K562 (cell line): ENCODE measurements at regions not wholly inside any gene's neighbourhood (a gene's known extent, or its start where the extent isn't known, plus 50 kb on each side); places are given as distances from the start of the nearest gene placed in this dataset.

Experiments
- CEBPB ChIP-seq: fragments of 450-650 bp; IDR thresholded peaks from 2 replicates; pipeline ENCODE4 v1.6.1; 2016; ENCODE audit warnings: missing genetic modification characterization, missing compliant biosample characterization
- CEBPG ChIP-seq, 3 experiments: fragments of 200-800 bp in 1 of 3; sonication (Bioruptor generic) in 1 of 3; sonication (generic) in 1 of 3; formaldehyde crosslinking in 1 of 3; IDR thresholded peaks in 2 of 3; conservative IDR thresholded peaks in 1 of 3; 2 replicates each; pipeline versions ENCODE4 v1.6.1 to v1.8.0; 2016 to 2022; ENCODE audit warnings: missing compliant biosample characterization in 2 of 3, missing genetic modification characterization in 2 of 3, mild to moderate bottlenecking in 1 of 3, missing genetic modification reagents in 1 of 3
- DMBX1 ChIP-seq: fragments of 250-450 bp; sonication (Bioruptor Pico); IDR thresholded peaks from 2 replicates; pipeline ENCODE4 v1.8.0; 2022; ENCODE audit warnings: inconsistent platforms, mild to moderate bottlenecking, moderate library complexity, borderline replicate concordance
- FOXO4 ChIP-seq: fragments of 450-650 bp; formaldehyde crosslinking; IDR thresholded peaks from 2 replicates; pipeline ENCODE4 v1.4.0; 2020; ENCODE audit warnings: mild to moderate bottlenecking, moderate library complexity
- GATAD2B ChIP-seq: fragments of 450-650 bp; IDR thresholded peaks from 2 replicates; pipeline ENCODE4 v1.6.1; 2017; ENCODE audit warnings: mild to moderate bottlenecking, borderline replicate concordance
- HOXB6 ChIP-seq: fragments of 250-450 bp; sonication (Bioruptor Pico); IDR thresholded peaks from 2 replicates; pipeline ENCODE4 v1.5.1; 2022; ENCODE audit warnings: mild to moderate bottlenecking, borderline replicate concordance
- KLF16 ChIP-seq: IDR thresholded peaks from 2 replicates; pipeline ENCODE4 v1.6.1; 2016; ENCODE audit warnings: antibody characterized with exemption
- MCM2 ChIP-seq: fragments of 450-650 bp; IDR thresholded peaks from 2 replicates; pipeline ENCODE4 v1.6.1; 2017; ENCODE audit warnings: low read depth, mild to moderate bottlenecking
- MYC ChIP-seq, 2 experiments: fragments of 250-450 bp in 1 of 2; sonication (Bioruptor Pico) in 1 of 2; IDR thresholded peaks; 2 replicates each; pipeline versions ENCODE4 v1.5.1 to v1.6.1; 2012 to 2021; ENCODE audit warnings: low read depth in 2 of 2, borderline replicate concordance in 1 of 2, improper control_type of control experiment in 1 of 2, low read length in 1 of 2, mild to moderate bottlenecking in 1 of 2, moderate library complexity in 1 of 2
- NFIC ChIP-seq: fragments of 450-650 bp; IDR thresholded peaks from 2 replicates; pipeline ENCODE4 v1.6.1; 2017; ENCODE audit warnings: mild to moderate bottlenecking, inconsistent platforms
- PREB ChIP-seq: sonication (generic); formaldehyde crosslinking; IDR thresholded peaks from 2 replicates; pipeline ENCODE4 v1.8.1; 2023; ENCODE audit warnings: mild to moderate bottlenecking, missing genetic modification reagents
- PRMT5 ChIP-seq: sonication (generic); formaldehyde crosslinking; IDR thresholded peaks from 2 replicates; pipeline ENCODE4 v1.5.0; 2020; ENCODE audit warnings: missing genetic modification reagents
- RAD21 ChIP-seq, 2 experiments: fragments of 250-450 bp in 1 of 2; fragments of 450-650 bp in 1 of 2; sonication (Bioruptor Pico) in 1 of 2; formaldehyde crosslinking in 1 of 2; IDR thresholded peaks in 1 of 2; conservative IDR thresholded peaks in 1 of 2; 2 replicates each; pipeline versions ENCODE4 v1.4.0 to v1.8.0; 2020 to 2022; ENCODE audit warnings: mild to moderate bottlenecking in 2 of 2, moderate library complexity in 1 of 2
- RBFOX2 ChIP-seq: fragments of 200-400 bp; formaldehyde crosslinking; IDR thresholded peaks from 2 replicates; pipeline ENCODE4 v1.6.1; 2017; ENCODE audit warnings: low read depth, mild to moderate bottlenecking, low read length, moderate library complexity
- SIN3A ChIP-seq, 2 experiments: fragments of 150-350 bp in 1 of 2; IDR thresholded peaks; 2 replicates each; pipeline ENCODE4 v1.6.1; 2011 to 2016; ENCODE audit warnings: borderline replicate concordance in 2 of 2, low read depth in 2 of 2, low read length in 2 of 2, mild to moderate bottlenecking in 2 of 2, moderate library complexity in 2 of 2; ENCODE audit not compliant: control insufficient read depth in 1 of 2
- SLC30A9 ChIP-seq: fragments of 250-450 bp; sonication (Bioruptor Pico); IDR thresholded peaks from 2 replicates; pipeline ENCODE4 v1.8.0; 2022; ENCODE audit warnings: mild to moderate bottlenecking, moderate library complexity
- SMAD3 ChIP-seq: fragments of 450-650 bp; formaldehyde crosslinking; conservative IDR thresholded peaks from 2 replicates; pipeline ENCODE4 v1.4.0; 2020; ENCODE audit warnings: mild to moderate bottlenecking
- SMARCB1 ChIP-seq: IDR thresholded peaks from 2 replicates; pipeline ENCODE4 v1.6.1; 2011; ENCODE audit warnings: improper control_type of control experiment, low read depth; ENCODE audit not compliant: insufficient read length
- SP2 ChIP-seq: IDR thresholded peaks from 2 replicates; pipeline ENCODE4 v1.6.1; 2011; ENCODE audit warnings: mild to moderate bottlenecking, low read depth, low read length, moderate library complexity; ENCODE audit not compliant: poor library complexity, severe bottlenecking; ENCODE audit errors: extremely low read depth
- SRSF3 ChIP-seq: fragments of 200-400 bp; formaldehyde crosslinking; IDR thresholded peaks from 2 replicates; pipeline ENCODE4 v1.6.1; 2016; ENCODE audit warnings: mild to moderate bottlenecking, low read length, moderate library complexity; ENCODE audit not compliant: insufficient read depth
- TAF1 ChIP-seq: IDR thresholded peaks from 2 replicates; pipeline ENCODE4 v1.6.1; 2011; ENCODE audit warnings: mild to moderate bottlenecking, low read length, moderate library complexity; ENCODE audit not compliant: insufficient read depth, control insufficient read depth, severe bottlenecking; ENCODE audit errors: extremely low read depth
- TGIF2 ChIP-seq: sonication (generic); formaldehyde crosslinking; IDR thresholded peaks from 2 replicates; pipeline ENCODE4 v1.8.1; 2022; ENCODE audit warnings: mild to moderate bottlenecking, missing genetic modification reagents, moderate library complexity
- YBX1 ChIP-seq: fragments of 450-650 bp; IDR thresholded peaks from 2 replicates; pipeline ENCODE4 v1.7.1; 2016; ENCODE audit warnings: mild to moderate bottlenecking
- ZNF184 ChIP-seq: sonication (generic); formaldehyde crosslinking; IDR thresholded peaks from 2 replicates; pipeline ENCODE4 v1.5.0; 2020; ENCODE audit warnings: missing genetic modification reagents
- ZNF586 ChIP-seq: fragments of 450-650 bp; formaldehyde crosslinking; conservative IDR thresholded peaks from 2 replicates; pipeline ENCODE4 v1.4.0; 2020; ENCODE audit warnings: mild to moderate bottlenecking, moderate library complexity
- ZNF766 ChIP-seq: fragments of 200-800 bp; sonication (Bioruptor generic); conservative IDR thresholded peaks from 2 replicates; pipeline ENCODE4 v1.6.1; 2016; ENCODE audit warnings: missing genetic modification characterization, missing compliant biosample characterization
- ZSCAN29 ChIP-seq: fragments of 450-650 bp; IDR thresholded peaks from 2 replicates; pipeline ENCODE4 v1.6.1; 2017

GRCh38 chr5:29993286-29993685, 1200.2 kb upstream of the CDH6 start (continued):
- TF ChIP-seq ZNF586 (CRISPR knock-in tag) (no peak), RBFOX2 (no peak), PRMT5 (CRISPR knock-in tag) (no peak), SMAD3 (no peak), MCM2 (no peak), SP2 (no peak), CEBPB (0 out of 2 replicates have a peak, but pooled peaks have one; percentile 7), PREB (CRISPR knock-in tag) (no peak), MYC (IDR thresholded peaks at IDR 0.05; ENCODE audit: low read depth, low read length) (no peak), MYC (CRISPR knock-in tag; IDR thresholded peaks at IDR 0.05; ENCODE audit: borderline replicate concordance, low read depth) (no peak), HOXB6 (no peak), SRSF3 (no peak), SIN3A (IDR thresholded peaks at IDR 0.05; ENCODE audit: borderline replicate concordance in 2 of 2, control insufficient read depth in 1 of 2, low read depth in 2 of 2, low read length in 2 of 2) (no peak), GATAD2B (no peak), TAF1 (no peak), FOXO4 (CRISPR knock-in tag) (no peak), ZSCAN29 (no peak), ZNF184 (CRISPR knock-in tag) (no peak), RAD21 (CRISPR knock-in tag; conservative IDR thresholded peaks at IDR 0.05 in 1 of 2, IDR thresholded peaks at IDR 0.05 in 1 of 2) (no peak), YBX1 (no peak), KLF16 (peak; percentile 55; the same call in 1 of the 2 replicates), SLC30A9 (CRISPR knock-in tag) (no peak), NFIC (peak; percentile 61), DMBX1 (CRISPR knock-in tag) (no peak), TGIF2 (no peak), ZNF766 (no peak), CEBPG (CRISPR knock-in tag; IDR thresholded peaks at IDR 0.05) (no peak), CEBPG (tag; conservative IDR thresholded peaks at IDR 0.05 in 1 of 2, IDR thresholded peaks at IDR 0.05 in 1 of 2) (no peak), SMARCB1 (no peak)
